Cardiac muscle cell (in vitro differentiated cells and primary cell): ENCODE measurements at regions not wholly inside any gene's neighbourhood (a gene's known extent, or its start where the extent isn't known, plus 50 kb on each side); places are given as distances from the start of the nearest gene placed in this dataset.

Experiments used
- DNase-seq, 2 donors: peaks; one replicate each; pipeline versions ENCODE4 v3.0.0 to v3.0.0-alpha.2; 2010 to 2017; ENCODE audit warnings: low read depth in 1 of 2, low spot score in 1 of 2
- H3K27ac ChIP-seq: fragments of 200-600 bp; sonication (generic); 2 replicates; pipeline ENCODE4 v1.5.1; 2016
- H3K27me3 ChIP-seq: fragments of 200-600 bp; sonication (generic); 2 replicates; pipeline ENCODE4 v1.6.0; 2016; ENCODE audit warnings: control low read depth
- H3K36me3 ChIP-seq: fragments of 200-600 bp; sonication (generic); 2 replicates; pipeline ENCODE4 v1.5.1; 2016; ENCODE audit warnings: control low read depth
- H3K4me1 ChIP-seq: fragments of 200-600 bp; sonication (generic); 2 replicates; pipeline ENCODE4 v1.8.1; 2017; ENCODE audit warnings: low read depth, mild to moderate bottlenecking, mixed run types
- H3K4me3 ChIP-seq: fragments of 200-600 bp; sonication (generic); 2 replicates; pipeline ENCODE4 v1.5.1; 2016; ENCODE audit warnings: mild to moderate bottlenecking
- H3K9me3 ChIP-seq: fragments of 200-600 bp; sonication (generic); 2 replicates; pipeline ENCODE4 v1.5.1; 2017; ENCODE audit warnings: low read depth, mild to moderate bottlenecking, control low read depth
- CTCF ChIP-seq: IDR thresholded peaks from 2 replicates; pipeline ENCODE4 v1.5.1; 2012; ENCODE audit warnings: low read depth, mild to moderate bottlenecking, low read length

- Histone ChIP-seq H3K4me3 (no peak overlapping the region), H3K27me3 (peaks cover 29% of the 10 kb centered on the region), H3K36me3 (no peaks in the 10 kb centered on the region), H3K4me1 (no peaks in the 10 kb centered on the region), H3K9me3 (no peaks in the 10 kb centered on the region), H3K27ac (no peak overlapping the region)
- TF ChIP-seq CTCF = no peak
- no peak for DNase-seq
Measured at GRCh38 chr19:28386066-28386465, 826.9 kb downstream of the UQCRFS1 start.

GRCh38 chr19:28377077-28377476 is 835.9 kb downstream of the UQCRFS1 start:
- Histone ChIP-seq H3K27ac (no peak overlapping the region), H3K4me3 (no peak overlapping the region), H3K36me3 (no peaks in the 10 kb centered on the region), H3K9me3 (no peaks in the 10 kb centered on the region), H3K27me3 (peaks cover 29% of the 10 kb centered on the region), H3K4me1 (no peaks in the 10 kb centered on the region)
- peak; percentile 7 to 49 for DNase-seq
- TF ChIP-seq CTCF = no peak

DNA sequence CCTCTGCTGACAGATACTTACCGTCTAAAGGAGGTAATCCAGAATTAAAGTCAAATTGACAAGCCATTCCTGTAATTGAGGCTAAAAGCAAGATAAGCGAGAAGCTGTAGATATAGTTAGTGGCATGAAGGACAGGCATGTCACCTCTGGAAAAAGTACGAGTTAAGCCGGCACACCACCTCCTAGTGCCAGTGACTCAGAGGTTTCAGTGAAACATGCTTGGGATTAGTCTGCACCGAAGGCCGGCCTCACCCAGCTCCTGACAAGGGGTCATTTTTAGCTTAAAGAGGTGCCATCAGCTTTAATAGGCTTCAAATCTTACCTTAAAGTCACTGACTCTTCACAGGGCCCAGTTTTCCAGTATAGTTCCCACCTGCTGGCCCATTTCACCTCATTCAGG is 838.0 kb downstream of the UQCRFS1 start:
- no peak overlapping the region for H3K4me3 ChIP-seq
- no peaks in the 10 kb centered on the region for H3K9me3 ChIP-seq
- H3K4me1 ChIP-seq = no peaks in the 10 kb centered on the region
- H3K27me3 ChIP-seq = peaks cover 20% of the 10 kb centered on the region
- no peaks in the 10 kb centered on the region for H3K36me3 ChIP-seq
- no peak overlapping the region for H3K27ac ChIP-seq
- peak in 1 of 2 donors; percentile 33 for DNase-seq
- no peak for TF ChIP-seq CTCF

DNA sequence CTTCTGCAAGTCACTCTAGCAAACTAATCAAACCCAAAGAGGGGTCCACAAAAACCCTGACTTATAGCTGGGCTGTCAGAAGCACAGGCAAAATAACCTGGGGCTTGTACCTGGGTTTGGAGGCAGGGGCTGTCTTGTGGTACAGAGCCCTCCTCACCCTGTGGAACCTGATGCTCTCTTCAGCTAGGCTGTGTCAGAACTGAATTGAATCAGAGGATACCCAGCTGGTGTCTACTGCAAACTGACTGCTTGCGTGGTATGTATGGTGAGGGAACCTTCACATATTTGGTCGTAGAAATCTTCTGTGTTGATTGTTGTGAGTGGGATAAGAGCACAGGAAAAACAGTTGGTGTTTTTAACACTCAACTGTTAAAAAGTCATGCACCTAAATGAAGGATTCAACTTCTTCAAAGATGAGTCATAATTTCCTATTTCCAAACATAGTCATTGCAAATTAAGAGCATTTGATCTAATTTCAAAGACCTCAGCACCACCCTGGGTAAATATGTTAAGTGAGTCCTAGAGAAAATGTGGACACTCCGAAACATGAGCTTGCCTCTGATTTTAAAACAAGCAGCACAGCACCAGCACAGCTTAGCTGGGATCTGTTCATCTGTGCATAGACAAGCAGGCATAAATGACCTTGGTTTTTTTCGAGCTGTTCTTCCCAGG is 840.2 kb downstream of the UQCRFS1 start:
- Histone ChIP-seq H3K27me3 (peaks cover 5% of the 10 kb centered on the region), H3K27ac (no peak overlapping the region), H3K4me1 (no peaks in the 10 kb centered on the region), H3K36me3 (no peaks in the 10 kb centered on the region), H3K4me3 (no peak overlapping the region), H3K9me3 (no peaks in the 10 kb centered on the region)
- TF ChIP-seq CTCF = no peak
- no peak for DNase-seq

DNA sequence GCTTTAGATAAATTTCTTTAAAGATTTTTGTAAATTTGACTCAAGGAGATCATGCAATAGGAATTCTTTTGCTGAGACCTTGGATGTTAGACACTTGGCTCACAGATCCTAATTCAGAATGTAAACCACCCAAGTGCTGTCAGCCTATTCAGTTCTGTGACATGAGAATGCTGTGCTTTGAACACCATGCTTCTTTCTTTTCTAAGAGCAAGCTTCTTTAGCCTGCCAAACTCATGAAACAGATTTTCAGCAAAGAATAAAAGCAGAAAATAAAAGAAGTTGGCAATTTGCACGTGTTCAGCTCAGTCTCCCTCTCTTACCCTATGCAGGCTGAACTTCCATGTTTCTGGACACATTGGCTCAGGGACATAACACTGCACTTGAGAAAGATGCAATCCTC is 845.8 kb downstream of the UQCRFS1 start:
- DNase-seq = no peak
- no peak overlapping the region for H3K27ac ChIP-seq
- H3K4me1 ChIP-seq = no peaks in the 10 kb centered on the region
- no peak overlapping the region for H3K4me3 ChIP-seq
- no peak for TF ChIP-seq CTCF
- no peaks in the 10 kb centered on the region for H3K36me3 ChIP-seq
- peaks cover 33% of the 10 kb centered on the region for H3K27me3 ChIP-seq
- H3K9me3 ChIP-seq = no peaks in the 10 kb centered on the region
